ENCODE measurements at regions not wholly inside any gene's neighbourhood (a gene's known extent, or its start where the extent isn't known, plus 50 kb on each side); places are given as distances from the start of the nearest gene placed in this dataset.

GRCh38 chr6:19515939-19516338 lies 321.2 kb upstream of the ID4 start:
- TF ChIP-seq CTCF (IDR thresholded peaks at IDR 0.05; ENCODE audit: insufficient read depth, low read length, poor library complexity, severe bottlenecking) (no peak), EZH2phosphoT487 (conservative IDR thresholded peaks at IDR 0.05; ENCODE audit: low read length) (no peak)
